SK-N-SH (cell line): ENCODE measurements at regions not wholly inside any gene's neighbourhood (a gene's known extent, or its start where the extent isn't known, plus 50 kb on each side); places are given as distances from the start of the nearest gene placed in this dataset.
A peak's percentile ranks its signal among the peaks of the same experiment; 100 is the strongest.
"Not testable (repeated sequence)": the region's sequence is repeated elsewhere in the genome, so short reads cannot be mapped to it uniquely, and the experiment has no call there.

ENCODE experiments used
- CTCF ChIA-PET: fragments of 300-600, 350-600 bp; formaldehyde crosslinking; extraction: SDS; loops from one replicate; lab custom pipeline; 2021; lab: Yijun Ruan, JAX
- POLR2A ChIA-PET: fragments of 350-600 bp; sonication (Branson Sonifier 250); formaldehyde crosslinking; extraction: SDS; loops from one replicate; lab custom pipeline; 2020; ENCODE audit warnings: antibody characterized with exemption, inconsistent platforms; lab: Yijun Ruan, JAX
- DNase-seq: peaks from one replicate; pipeline ENCODE4 v3.0.0; 2012
- H2AFZ ChIP-seq: fragments of 200-600 bp; sonication (generic); 2 replicates; pipeline ENCODE4 v1.8.1; 2016; ENCODE audit warnings: antibody characterized with exemption, mild to moderate bottlenecking, low read depth
- H3F3A ChIP-seq: fragments of 200-600 bp; sonication (generic); replicated peaks from 2 replicates; pipeline ENCODE3; 2016; ENCODE audit warnings: antibody characterized with exemption, mild to moderate bottlenecking; ENCODE audit not compliant: insufficient read depth
- H3K27ac ChIP-seq, 2 experiments: fragments of 200-500 bp in 1 of 2; fragments of 200-600 bp in 1 of 2; sonication (Bioruptor generic) in 1 of 2; sonication (generic), shearing (Covaris generic) in 1 of 2; 2 replicates each; pipeline versions ENCODE4 v1.5.1 to v1.6.1; 2014 to 2016; ENCODE audit warnings: low read depth in 2 of 2, inconsistent platforms in 1 of 2, low read length in 1 of 2, mild to moderate bottlenecking in 1 of 2, mixed read lengths in 1 of 2
- H3K27me3 ChIP-seq: fragments of 200-600 bp; sonication (generic), shearing (Covaris generic); 2 replicates; pipeline ENCODE4 v1.6.1; 2016; ENCODE audit warnings: mixed run types; ENCODE audit not compliant: insufficient read depth
- H3K36me3 ChIP-seq, 2 experiments: fragments of 200-500 bp in 1 of 2; fragments of 200-600 bp in 1 of 2; sonication (Bioruptor generic) in 1 of 2; sonication (generic) in 1 of 2; replicated peaks in 1 of 2; 2 replicates each; pipeline versions ENCODE3 to v1.5.1; 2014 to 2016; ENCODE audit warnings: low read length in 1 of 2, mild to moderate bottlenecking in 1 of 2; ENCODE audit not compliant: insufficient read depth in 2 of 2, control insufficient read depth in 1 of 2
- H3K4me1 ChIP-seq, 2 experiments: fragments of 200-500 bp in 1 of 2; fragments of 200-600 bp in 1 of 2; sonication (Bioruptor generic) in 1 of 2; sonication (generic), shearing (Covaris generic) in 1 of 2; 2 replicates each; pipeline versions ENCODE4 v1.5.1 to v1.6.1; 2014 to 2016; ENCODE audit warnings: low read depth in 1 of 2, low read length in 1 of 2, mixed run types in 1 of 2; ENCODE audit not compliant: insufficient read depth in 2 of 2, control insufficient read depth in 1 of 2
- H3K4me2 ChIP-seq: fragments of 200-600 bp; sonication (generic), shearing (Covaris generic); 2 replicates; pipeline ENCODE4 v1.6.1; 2017; ENCODE audit warnings: mixed run types
- H3K4me3 ChIP-seq, 2 experiments: fragments of 200-500 bp in 1 of 2; fragments of 200-600 bp in 1 of 2; sonication (Bioruptor generic) in 1 of 2; sonication (generic), shearing (Covaris generic) in 1 of 2; 2 replicates each; pipeline versions ENCODE4 v1.5.1 to v1.8.1; 2014 to 2016; ENCODE audit warnings: low read depth in 2 of 2, inconsistent platforms in 1 of 2, low read length in 1 of 2, mild to moderate bottlenecking in 1 of 2, mixed read lengths in 1 of 2, moderate library complexity in 1 of 2
- H3K79me2 ChIP-seq: fragments of 200-600 bp; sonication (generic); 2 replicates; pipeline ENCODE4 v1.8.1; 2017; ENCODE audit warnings: mild to moderate bottlenecking; ENCODE audit not compliant: insufficient read depth
- H3K9ac ChIP-seq: fragments of 200-600 bp; sonication (generic); 2 replicates; pipeline ENCODE4 v1.6.1; 2017; ENCODE audit warnings: mixed run types
- H3K9me2 ChIP-seq: fragments of 200-600 bp; sonication (generic); 2 replicates; pipeline ENCODE4 v1.6.1; 2017; ENCODE audit warnings: mixed run types
- H3K9me3 ChIP-seq: fragments of 200-600 bp; sonication (generic); 2 replicates; pipeline ENCODE4 v1.6.1; 2017; ENCODE audit warnings: mixed run types, mild to moderate bottlenecking, moderate library complexity
- H4K20me1 ChIP-seq: fragments of 200-600 bp; sonication (generic); 2 replicates; pipeline ENCODE4 v1.6.1; 2017; ENCODE audit warnings: mild to moderate bottlenecking, mixed run types; ENCODE audit not compliant: insufficient read depth
- CHD2 ChIP-seq: fragments of 150-350 bp; IDR thresholded peaks from 2 replicates; pipeline ENCODE4 v1.6.1; 2018; ENCODE audit warnings: low read length; ENCODE audit not compliant: partially characterized antibody
- ELF1 ChIP-seq: IDR thresholded peaks from 2 replicates; pipeline ENCODE4 v1.4.0; 2012
- GABPA ChIP-seq: IDR thresholded peaks from 2 replicates; pipeline ENCODE4 v1.4.0; 2012; ENCODE audit warnings: low read depth, mild to moderate bottlenecking
- MEF2A ChIP-seq: IDR thresholded peaks from 2 replicates; pipeline ENCODE4 v1.4.0; 2012; ENCODE audit warnings: low read depth, borderline replicate concordance
- NRF1 ChIP-seq: IDR thresholded peaks from 2 replicates; pipeline ENCODE4 v1.6.1; 2012; ENCODE audit warnings: low read depth, mild to moderate bottlenecking, low read length
- RXRA ChIP-seq: IDR thresholded peaks from 2 replicates; pipeline ENCODE4 v1.4.0; 2012; ENCODE audit warnings: low read depth, mild to moderate bottlenecking, borderline replicate concordance
- SIN3A ChIP-seq: IDR thresholded peaks from 2 replicates; pipeline ENCODE4 v1.6.1; 2012; ENCODE audit warnings: low read depth, mild to moderate bottlenecking, low read length, moderate library complexity, borderline replicate concordance
- SMC3 ChIP-seq: IDR thresholded peaks from 2 replicates; pipeline ENCODE4 v1.6.1; 2012; ENCODE audit warnings: low read depth, low read length, improper control_type of control experiment
- TAF1 ChIP-seq: IDR thresholded peaks from 2 replicates; pipeline ENCODE4 v1.6.1; 2012; ENCODE audit warnings: low read depth, mild to moderate bottlenecking, low read length, moderate library complexity, borderline replicate concordance
- YY1 ChIP-seq: IDR thresholded peaks from 2 replicates; pipeline ENCODE4 v1.4.0; 2012; ENCODE audit warnings: low read depth, mild to moderate bottlenecking
- WGBS: methylation state at CpG from one replicate; pipeline ENCODE4 v1.1.6; 2017; ENCODE audit warnings: low lambda C conversion rate; 5-methylcytosine and 5-hydroxymethylcytosine counted together
- TF ChIP-seq, protein P1 (sequence below): fragments of 200-600 bp; sonication (generic); IDR thresholded peaks from 2 replicates; pipeline ENCODE4 v1.6.1; 2017; ENCODE audit warnings: antibody characterized with exemption, mild to moderate bottlenecking, moderate library complexity
- TF ChIP-seq, protein P2 (sequence below): IDR thresholded peaks from 2 replicates; pipeline ENCODE4; 2012
- TF ChIP-seq, protein P3 (sequence below): fragments of 150-350 bp; IDR thresholded peaks from 2 replicates; pipeline ENCODE4 v1.6.1; 2016; ENCODE audit warnings: mild to moderate bottlenecking, low read depth, low read length

DNA sequence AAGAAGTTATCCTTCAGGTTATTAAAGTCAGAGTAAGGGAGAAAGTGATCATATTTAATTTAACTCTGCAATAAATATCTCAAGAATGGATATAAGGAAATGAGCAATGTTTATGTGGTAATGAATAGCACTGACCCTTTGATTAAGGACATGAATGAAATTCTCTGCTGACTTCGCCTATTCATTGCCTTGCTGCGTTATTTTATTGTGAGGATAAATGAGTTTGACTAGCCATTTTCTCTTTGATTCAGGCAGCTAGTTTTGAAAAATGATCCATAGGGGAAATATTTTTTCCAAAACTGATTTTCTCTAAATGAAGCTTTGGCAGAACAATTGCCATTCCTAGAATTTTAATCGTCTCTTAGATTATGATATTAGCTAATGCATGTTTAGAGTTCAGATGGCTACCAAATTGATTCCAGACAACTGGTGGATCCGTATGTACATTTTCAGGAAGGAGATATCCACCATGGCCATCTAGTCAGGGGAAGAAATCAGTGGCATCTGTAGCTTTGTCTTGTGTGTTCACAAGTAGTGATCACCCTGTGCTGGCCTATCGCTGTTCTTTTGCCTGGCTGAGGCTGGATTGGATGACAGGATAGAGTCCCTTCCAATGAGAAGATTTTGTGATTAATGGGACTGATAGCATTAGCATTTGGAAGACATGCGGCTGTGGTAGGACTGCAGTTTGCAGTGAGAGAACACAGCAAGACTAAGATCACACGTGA, 302.3 kb upstream of the RGS6 start (continued):
- TF ChIP-seq, protein P1, sequence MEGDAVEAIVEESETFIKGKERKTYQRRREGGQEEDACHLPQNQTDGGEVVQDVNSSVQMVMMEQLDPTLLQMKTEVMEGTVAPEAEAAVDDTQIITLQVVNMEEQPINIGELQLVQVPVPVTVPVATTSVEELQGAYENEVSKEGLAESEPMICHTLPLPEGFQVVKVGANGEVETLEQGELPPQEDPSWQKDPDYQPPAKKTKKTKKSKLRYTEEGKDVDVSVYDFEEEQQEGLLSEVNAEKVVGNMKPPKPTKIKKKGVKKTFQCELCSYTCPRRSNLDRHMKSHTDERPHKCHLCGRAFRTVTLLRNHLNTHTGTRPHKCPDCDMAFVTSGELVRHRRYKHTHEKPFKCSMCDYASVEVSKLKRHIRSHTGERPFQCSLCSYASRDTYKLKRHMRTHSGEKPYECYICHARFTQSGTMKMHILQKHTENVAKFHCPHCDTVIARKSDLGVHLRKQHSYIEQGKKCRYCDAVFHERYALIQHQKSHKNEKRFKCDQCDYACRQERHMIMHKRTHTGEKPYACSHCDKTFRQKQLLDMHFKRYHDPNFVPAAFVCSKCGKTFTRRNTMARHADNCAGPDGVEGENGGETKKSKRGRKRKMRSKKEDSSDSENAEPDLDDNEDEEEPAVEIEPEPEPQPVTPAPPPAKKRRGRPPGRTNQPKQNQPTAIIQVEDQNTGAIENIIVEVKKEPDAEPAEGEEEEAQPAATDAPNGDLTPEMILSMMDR: no peak
- TF ChIP-seq TAF1 (no peak), SMC3 (0 out of 2 replicates have a peak, but pooled peaks have one; percentile 15), YY1 (no peak), MEF2A (no peak), GABPA (no peak), SIN3A (no peak), ELF1 (no peak), RXRA (peak; percentile 45; the same call in 1 of the 2 replicates), CHD2 (peak; percentile 30), NRF1 (no peak)
- TF ChIP-seq, protein P2, sequence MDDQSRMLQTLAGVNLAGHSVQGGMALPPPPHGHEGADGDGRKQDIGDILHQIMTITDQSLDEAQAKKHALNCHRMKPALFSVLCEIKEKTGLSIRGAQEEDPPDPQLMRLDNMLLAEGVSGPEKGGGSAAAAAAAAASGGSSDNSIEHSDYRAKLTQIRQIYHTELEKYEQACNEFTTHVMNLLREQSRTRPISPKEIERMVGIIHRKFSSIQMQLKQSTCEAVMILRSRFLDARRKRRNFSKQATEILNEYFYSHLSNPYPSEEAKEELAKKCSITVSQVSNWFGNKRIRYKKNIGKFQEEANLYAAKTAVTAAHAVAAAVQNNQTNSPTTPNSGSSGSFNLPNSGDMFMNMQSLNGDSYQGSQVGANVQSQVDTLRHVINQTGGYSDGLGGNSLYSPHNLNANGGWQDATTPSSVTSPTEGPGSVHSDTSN: peak; percentile 89
- TF ChIP-seq, protein P3, sequence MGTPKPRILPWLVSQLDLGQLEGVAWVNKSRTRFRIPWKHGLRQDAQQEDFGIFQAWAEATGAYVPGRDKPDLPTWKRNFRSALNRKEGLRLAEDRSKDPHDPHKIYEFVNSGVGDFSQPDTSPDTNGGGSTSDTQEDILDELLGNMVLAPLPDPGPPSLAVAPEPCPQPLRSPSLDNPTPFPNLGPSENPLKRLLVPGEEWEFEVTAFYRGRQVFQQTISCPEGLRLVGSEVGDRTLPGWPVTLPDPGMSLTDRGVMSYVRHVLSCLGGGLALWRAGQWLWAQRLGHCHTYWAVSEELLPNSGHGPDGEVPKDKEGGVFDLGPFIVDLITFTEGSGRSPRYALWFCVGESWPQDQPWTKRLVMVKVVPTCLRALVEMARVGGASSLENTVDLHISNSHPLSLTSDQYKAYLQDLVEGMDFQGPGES: no peak
- TF ChIP-seq, all 33 proteins: peak for 16

DNA sequence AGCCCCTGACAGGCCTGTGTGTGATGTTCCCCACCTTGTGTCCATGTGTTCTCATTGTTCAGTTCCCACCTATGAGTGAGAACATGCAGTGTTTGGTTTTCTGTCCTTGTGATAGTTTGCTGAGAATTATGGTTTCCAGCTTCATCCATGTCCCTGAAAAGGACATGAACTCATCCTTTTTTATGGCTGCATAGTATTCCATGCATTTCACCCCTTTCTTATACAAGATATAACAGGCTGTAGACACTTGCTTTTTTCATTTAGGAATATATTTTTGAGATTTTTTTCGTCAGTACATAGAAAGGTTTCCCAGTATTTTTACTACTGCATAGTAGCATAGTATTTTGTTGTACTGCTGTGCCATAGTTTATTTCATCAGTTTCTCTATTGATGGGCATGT, 301.2 kb upstream of the RGS6 start:
- H3K4me3 ChIP-seq, H3K4me2 ChIP-seq, POLR2A ChIA-PET, H4K20me1 ChIP-seq, H3K9me3 ChIP-seq, DNase-seq, CTCF ChIA-PET, H3K27me3 ChIP-seq, H3K9ac ChIP-seq, H2AFZ ChIP-seq, H3K9me2 ChIP-seq: not testable (repeated sequence)
- Histone ChIP-seq H3K4me1 (peaks cover 16 to 17% of the 10 kb centered on the region in 2 experiments), H3K27ac (0 out of 4 replicates have a peak overlapping the region, but pooled peaks of 1 of the 2 experiments have one; percentile 96), H3K79me2 (peaks cover 15% of the 10 kb centered on the region; the same call in 1 of the 2 replicates), H3K36me3 (peaks cover 0 to 21% of the 10 kb centered on the region in 2 experiments), H3F3A (peaks cover 22% of the 10 kb centered on the region)
- 54% methylated on average over 1 of the region's 1 CpG for WGBS
